Fibroblast of mammary gland (primary cell): ENCODE measurements at regions not wholly inside any gene's neighbourhood (a gene's known extent, or its start where the extent isn't known, plus 50 kb on each side); places are given as distances from the start of the nearest gene placed in this dataset.
A peak's percentile ranks its signal among the peaks of the same experiment; 100 is the strongest.

Experiments
- DNase-seq: peaks from one replicate; pipeline ENCODE4 v3.0.0-alpha.2; 2010; ENCODE audit warnings: low read depth
- H3K4me3 ChIP-seq: 2 replicates; pipeline ENCODE4 v1.5.1; 2011; ENCODE audit warnings: low read depth, mild to moderate bottlenecking, low read length, moderate library complexity; ENCODE audit not compliant: control insufficient read depth
- TF ChIP-seq, protein P1 (sequence below): conservative IDR thresholded peaks from 2 replicates; pipeline ENCODE4 v1.5.1; 2011; ENCODE audit warnings: low read depth, low read length, inconsistent platforms; ENCODE audit not compliant: control insufficient read depth, insufficient read depth

DNA sequence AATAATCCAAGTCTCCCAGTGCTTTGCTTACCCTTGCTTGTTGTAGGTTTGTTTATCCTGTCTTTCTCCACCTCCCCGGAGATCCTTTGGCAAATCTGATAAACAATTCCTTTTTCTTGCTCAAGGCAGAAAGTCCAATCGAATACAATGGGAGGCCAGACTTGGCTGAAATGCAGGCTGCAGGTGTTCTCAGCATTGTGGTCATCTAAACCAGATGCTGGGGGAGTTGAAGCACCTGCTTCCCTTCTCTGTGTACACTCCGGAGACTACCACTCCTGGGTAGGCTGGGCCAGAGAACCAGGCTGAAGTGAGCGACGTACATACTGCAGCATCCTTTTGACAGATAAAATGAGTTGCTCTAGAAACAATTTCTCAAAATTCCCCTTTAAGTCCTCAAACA lies 82.6 kb upstream of the PREP start:
- no peak for DNase-seq
- no peak overlapping the region for H3K4me3 ChIP-seq
- TF ChIP-seq, protein P1, sequence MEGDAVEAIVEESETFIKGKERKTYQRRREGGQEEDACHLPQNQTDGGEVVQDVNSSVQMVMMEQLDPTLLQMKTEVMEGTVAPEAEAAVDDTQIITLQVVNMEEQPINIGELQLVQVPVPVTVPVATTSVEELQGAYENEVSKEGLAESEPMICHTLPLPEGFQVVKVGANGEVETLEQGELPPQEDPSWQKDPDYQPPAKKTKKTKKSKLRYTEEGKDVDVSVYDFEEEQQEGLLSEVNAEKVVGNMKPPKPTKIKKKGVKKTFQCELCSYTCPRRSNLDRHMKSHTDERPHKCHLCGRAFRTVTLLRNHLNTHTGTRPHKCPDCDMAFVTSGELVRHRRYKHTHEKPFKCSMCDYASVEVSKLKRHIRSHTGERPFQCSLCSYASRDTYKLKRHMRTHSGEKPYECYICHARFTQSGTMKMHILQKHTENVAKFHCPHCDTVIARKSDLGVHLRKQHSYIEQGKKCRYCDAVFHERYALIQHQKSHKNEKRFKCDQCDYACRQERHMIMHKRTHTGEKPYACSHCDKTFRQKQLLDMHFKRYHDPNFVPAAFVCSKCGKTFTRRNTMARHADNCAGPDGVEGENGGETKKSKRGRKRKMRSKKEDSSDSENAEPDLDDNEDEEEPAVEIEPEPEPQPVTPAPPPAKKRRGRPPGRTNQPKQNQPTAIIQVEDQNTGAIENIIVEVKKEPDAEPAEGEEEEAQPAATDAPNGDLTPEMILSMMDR, result no peak

GRCh38 chr6:105484238-105485161 lies 81.6 kb upstream of the PREP start:
- H3K4me3 ChIP-seq, result no peak overlapping the region
- TF ChIP-seq, protein P1, result peak; percentile 90
- DNase-seq, result peak; percentile 58

DNA sequence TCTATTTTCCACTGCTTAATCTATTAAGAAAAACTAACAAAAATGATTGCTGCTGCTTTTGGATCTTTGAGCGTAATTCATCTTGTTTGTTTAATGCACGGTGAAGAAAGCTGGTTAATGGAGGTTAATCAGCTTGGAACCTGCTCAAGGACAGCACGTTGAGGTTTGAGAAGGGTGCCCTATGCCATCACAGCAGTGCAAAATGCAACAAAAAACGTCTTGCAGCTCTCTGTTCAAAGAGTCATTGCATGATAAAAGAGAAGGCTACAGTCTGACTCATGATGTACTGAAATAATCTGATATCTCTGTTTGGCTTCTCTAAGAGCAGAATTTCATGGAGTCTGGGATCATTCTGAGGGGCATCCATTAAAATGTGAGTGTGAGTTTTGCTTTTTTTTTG lies 80.6 kb upstream of the PREP start:
- TF ChIP-seq, protein P1, result no peak
- H3K4me3 ChIP-seq, result no peak overlapping the region
- peak; percentile 58 for DNase-seq

- H3K4me3 ChIP-seq, result no peak overlapping the region
- no peak for DNase-seq
- TF ChIP-seq, protein P1, result no peak
Measured at GRCh38 chr6:105482921-105483320, 80.0 kb upstream of the PREP start.

DNA sequence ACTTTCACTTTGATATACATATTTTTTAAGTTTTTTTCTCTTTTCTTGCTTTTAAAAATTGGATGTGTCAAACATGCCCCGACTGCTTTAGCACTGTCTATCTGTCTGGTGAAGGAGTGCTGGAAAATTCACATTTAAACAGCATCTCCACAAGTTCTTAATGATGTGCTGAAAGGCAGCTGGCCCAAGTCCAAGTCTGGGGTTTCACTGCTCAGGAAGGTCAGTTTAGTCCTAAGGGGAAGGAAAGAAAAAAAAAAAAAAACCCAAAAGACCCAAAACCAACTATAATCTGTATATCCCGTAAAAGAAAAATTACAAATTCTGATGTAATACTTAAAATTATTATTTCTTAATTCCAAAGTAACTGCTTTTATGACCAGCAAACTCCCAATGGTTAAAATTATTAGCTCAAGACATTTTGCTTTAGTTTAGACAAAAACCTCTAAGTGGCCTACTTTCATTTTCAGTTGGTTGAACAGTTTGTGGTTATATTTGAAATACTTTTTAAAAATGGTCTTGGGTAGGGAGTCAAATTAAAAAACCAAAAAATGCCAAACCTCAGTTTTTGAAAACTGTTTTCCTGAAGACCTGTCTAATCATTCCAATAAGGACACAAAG lies 79.5 kb upstream of the PREP start:
- peak; percentile 68 for DNase-seq
- TF ChIP-seq, protein P1, result no peak
- H3K4me3 ChIP-seq, result no peak overlapping the region

- no peak overlapping the region for H3K4me3 ChIP-seq
- DNase-seq, result no peak
- TF ChIP-seq, protein P1, result no peak
Measured at GRCh38 chr6:105476978-105477377, 74.1 kb upstream of the PREP start.
